Endodermal cell (in vitro differentiated cells): ENCODE measurements at regions not wholly inside any gene's neighbourhood (a gene's known extent, or its start where the extent isn't known, plus 50 kb on each side); places are given as distances from the start of the nearest gene placed in this dataset.
"Not testable (repeated sequence)": the region's sequence is repeated elsewhere in the genome, so short reads cannot be mapped to it uniquely, and the experiment has no call there.

Source experiments
- DNase-seq: peaks from one replicate; pipeline ENCODE4 v3.0.0-alpha.2; 2017
- H3K27ac ChIP-seq: 2 replicates; pipeline ENCODE4 v1.5.1; 2013; ENCODE audit warnings: mild to moderate bottlenecking, low read depth, low read length, moderate library complexity
- H3K27me3 ChIP-seq: 2 replicates; pipeline ENCODE4 v1.6.1; 2013; ENCODE audit warnings: mild to moderate bottlenecking, low read length, moderate library complexity; ENCODE audit not compliant: insufficient read depth, control insufficient read depth, poor library complexity, severe bottlenecking
- H3K36me3 ChIP-seq: 2 replicates; pipeline ENCODE4 v1.7.0; 2013; ENCODE audit warnings: mild to moderate bottlenecking, low read length, moderate library complexity; ENCODE audit not compliant: control insufficient read depth, insufficient read depth
- H3K4me1 ChIP-seq: one replicate; pipeline ENCODE4 v1.7.0; 2013; ENCODE audit warnings: low read length; ENCODE audit not compliant: control insufficient read depth, insufficient read depth
- H3K4me3 ChIP-seq: 2 replicates; pipeline ENCODE4 v1.5.1; 2013; ENCODE audit warnings: mild to moderate bottlenecking, low read length, moderate library complexity
- H3K9ac ChIP-seq: 2 replicates; pipeline ENCODE4 v1.6.1; 2013; ENCODE audit warnings: mild to moderate bottlenecking, low read length, moderate library complexity; ENCODE audit not compliant: poor library complexity, severe bottlenecking; ENCODE audit errors: extremely low read depth
- H3K9me3 ChIP-seq: 2 replicates; pipeline ENCODE4 v1.6.1; 2013; ENCODE audit warnings: mild to moderate bottlenecking, low read length, moderate library complexity; ENCODE audit not compliant: control insufficient read depth
- H3K27ac Mint-ChIP-seq: 2 replicates; pipeline ENCODE4 v1.8.0; 2020; ENCODE audit warnings: mixed read lengths
- H3K27me3 Mint-ChIP-seq: 2 replicates; pipeline ENCODE4 v1.8.0; 2021; ENCODE audit warnings: mild to moderate bottlenecking, mixed read lengths; ENCODE audit not compliant: insufficient read depth
- H3K36me3 Mint-ChIP-seq: 2 replicates; pipeline ENCODE4 v1.8.0; 2020; ENCODE audit warnings: low read depth, mixed read lengths
- H3K4me1 Mint-ChIP-seq: 2 replicates; pipeline ENCODE4 v1.8.0; 2020; ENCODE audit warnings: mixed read lengths
- H3K4me3 Mint-ChIP-seq: 2 replicates; pipeline ENCODE4 v1.8.0; 2020; ENCODE audit warnings: mild to moderate bottlenecking, moderate library complexity, mixed read lengths
- H3K9me3 Mint-ChIP-seq: 2 replicates; pipeline ENCODE4 v1.8.0; 2020; ENCODE audit warnings: mild to moderate bottlenecking, mixed read lengths
- WGBS, 2 experiments: methylation state at CpG; one replicate each; pipeline versions ENCODE4 v1.1.5 to v1.1.7; 2013; ENCODE audit warnings: missing lambda C conversion rate in 2 of 2, mixed read lengths in 1 of 2; ENCODE audit not compliant: insufficient coverage in 1 of 2, insufficient read length in 1 of 2; 5-methylcytosine and 5-hydroxymethylcytosine counted together
- TF ChIP-seq, protein P1 (sequence below): fragments of 200-600 bp; sonication (generic); conservative IDR thresholded peaks from 2 replicates; pipeline ENCODE4 v1.5.0; 2021; ENCODE audit warnings: antibody characterized with exemption, mild to moderate bottlenecking

DNA sequence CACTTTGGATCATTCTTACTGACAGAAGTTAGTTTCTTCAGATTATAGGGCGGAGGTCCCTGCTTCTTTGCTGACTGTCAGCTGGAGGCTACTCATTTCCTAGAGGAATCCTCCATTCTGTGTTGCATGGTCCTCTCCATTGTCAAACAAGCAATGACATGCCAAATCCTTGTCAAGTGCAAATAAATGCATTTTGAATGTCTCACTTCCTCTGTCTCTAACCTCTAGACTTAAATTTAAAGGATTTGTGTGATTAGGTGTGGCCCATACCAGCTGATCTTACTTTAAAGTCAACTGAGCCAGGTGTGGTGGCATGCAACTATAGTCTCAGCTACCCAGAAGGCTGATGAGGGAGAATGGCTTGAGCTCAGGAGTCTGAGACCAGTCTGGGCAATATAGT, 458.4 kb upstream of the CCDC179 start:
- no peak overlapping the region for H3K4me3 Mint-ChIP-seq
- DNase-seq, result no peak
- Histone ChIP-seq H3K4me1 (no peaks in the 10 kb centered on the region), H3K27me3 (no peaks in the 10 kb centered on the region), H3K4me3 (no peak overlapping the region), H3K9me3 (peaks cover 46% of the 10 kb centered on the region), H3K27ac (no peak overlapping the region), H3K9ac (no peak overlapping the region), H3K36me3 (no peaks in the 10 kb centered on the region)
- H3K9me3 Mint-ChIP-seq, result peaks cover 48% of the 10 kb centered on the region
- H3K27ac Mint-ChIP-seq, result no peak overlapping the region
- no peaks in the 10 kb centered on the region for H3K27me3 Mint-ChIP-seq
- H3K4me1 Mint-ChIP-seq, result no peaks in the 10 kb centered on the region
- WGBS, 2 experiments, result 89 to 98% methylated on average over 1 of the region's 1 CpG
- TF ChIP-seq, protein P1, sequence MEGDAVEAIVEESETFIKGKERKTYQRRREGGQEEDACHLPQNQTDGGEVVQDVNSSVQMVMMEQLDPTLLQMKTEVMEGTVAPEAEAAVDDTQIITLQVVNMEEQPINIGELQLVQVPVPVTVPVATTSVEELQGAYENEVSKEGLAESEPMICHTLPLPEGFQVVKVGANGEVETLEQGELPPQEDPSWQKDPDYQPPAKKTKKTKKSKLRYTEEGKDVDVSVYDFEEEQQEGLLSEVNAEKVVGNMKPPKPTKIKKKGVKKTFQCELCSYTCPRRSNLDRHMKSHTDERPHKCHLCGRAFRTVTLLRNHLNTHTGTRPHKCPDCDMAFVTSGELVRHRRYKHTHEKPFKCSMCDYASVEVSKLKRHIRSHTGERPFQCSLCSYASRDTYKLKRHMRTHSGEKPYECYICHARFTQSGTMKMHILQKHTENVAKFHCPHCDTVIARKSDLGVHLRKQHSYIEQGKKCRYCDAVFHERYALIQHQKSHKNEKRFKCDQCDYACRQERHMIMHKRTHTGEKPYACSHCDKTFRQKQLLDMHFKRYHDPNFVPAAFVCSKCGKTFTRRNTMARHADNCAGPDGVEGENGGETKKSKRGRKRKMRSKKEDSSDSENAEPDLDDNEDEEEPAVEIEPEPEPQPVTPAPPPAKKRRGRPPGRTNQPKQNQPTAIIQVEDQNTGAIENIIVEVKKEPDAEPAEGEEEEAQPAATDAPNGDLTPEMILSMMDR, result no peak
- H3K36me3 Mint-ChIP-seq, result peaks cover 4% of the 10 kb centered on the region

DNA sequence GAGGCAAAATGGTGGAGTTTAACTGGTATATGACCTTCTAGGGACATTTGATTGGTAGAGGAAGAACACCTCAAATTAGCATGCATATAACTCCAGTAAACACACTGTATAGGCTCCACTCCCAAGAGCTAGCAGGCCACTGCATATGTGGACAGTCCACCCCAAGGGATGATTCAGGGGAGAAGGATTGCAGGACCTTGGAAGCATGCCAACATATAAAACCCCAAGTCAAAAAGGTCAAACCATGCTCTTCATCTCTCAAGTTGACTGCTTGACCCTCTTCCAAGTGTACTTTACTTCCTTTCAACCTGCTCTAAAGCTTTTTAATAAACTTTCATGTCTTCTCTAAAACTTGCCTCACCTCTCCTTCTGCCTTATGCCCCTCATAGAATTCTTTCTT, 459.9 kb upstream of the CCDC179 start:
- H3K27me3 Mint-ChIP-seq, result no peaks in the 10 kb centered on the region
- H3K27ac ChIP-seq, result no peak overlapping the region
- no peaks in the 10 kb centered on the region for H3K36me3 ChIP-seq
- H3K4me1 ChIP-seq, result no peaks in the 10 kb centered on the region
- H3K27me3 ChIP-seq, result no peaks in the 10 kb centered on the region
- no peak overlapping the region for H3K9ac ChIP-seq
- peaks cover 46% of the 10 kb centered on the region for H3K9me3 ChIP-seq
- no peaks in the 10 kb centered on the region for H3K4me1 Mint-ChIP-seq
- H3K4me3 Mint-ChIP-seq, result no peak overlapping the region
- H3K36me3 Mint-ChIP-seq, result peaks cover 4% of the 10 kb centered on the region
- peaks cover 59% of the 10 kb centered on the region for H3K9me3 Mint-ChIP-seq
- no peak for DNase-seq
- TF ChIP-seq, protein P1, result no peak
- H3K27ac Mint-ChIP-seq, result no peak overlapping the region
- H3K4me3 ChIP-seq, result no peak overlapping the region

DNA sequence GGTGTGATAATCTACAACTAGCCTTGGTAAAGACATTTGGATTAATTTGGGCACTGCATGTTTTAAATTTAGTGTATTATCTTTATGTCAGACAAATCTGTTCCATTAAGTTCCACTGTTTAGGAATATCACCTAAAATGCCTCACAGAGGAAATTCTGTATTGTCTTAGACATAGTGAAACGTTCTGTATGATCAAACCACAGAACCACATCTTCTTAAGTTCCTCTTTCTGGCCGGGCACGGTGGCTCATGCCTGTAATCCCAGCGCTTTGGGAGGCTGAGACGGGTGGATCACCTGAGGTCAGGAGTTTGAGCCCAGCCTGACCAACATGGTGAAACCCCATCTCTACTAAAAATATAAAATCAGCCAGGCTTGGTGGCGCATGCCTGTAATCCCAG, 475.3 kb upstream of the CCDC179 start:
- H3K27me3 Mint-ChIP-seq, DNase-seq, H3K36me3 Mint-ChIP-seq, H3K9ac ChIP-seq, H3K4me3 Mint-ChIP-seq, H3K4me1 Mint-ChIP-seq, H3K27me3 ChIP-seq, H3K36me3 ChIP-seq, H3K27ac Mint-ChIP-seq, H3K4me1 ChIP-seq, H3K9me3 Mint-ChIP-seq, H3K27ac ChIP-seq, H3K9me3 ChIP-seq, H3K4me3 ChIP-seq: not testable (repeated sequence)
- 98% methylated on average over 4 to 6 of the region's 6 CpGs for WGBS, 2 experiments

DNA sequence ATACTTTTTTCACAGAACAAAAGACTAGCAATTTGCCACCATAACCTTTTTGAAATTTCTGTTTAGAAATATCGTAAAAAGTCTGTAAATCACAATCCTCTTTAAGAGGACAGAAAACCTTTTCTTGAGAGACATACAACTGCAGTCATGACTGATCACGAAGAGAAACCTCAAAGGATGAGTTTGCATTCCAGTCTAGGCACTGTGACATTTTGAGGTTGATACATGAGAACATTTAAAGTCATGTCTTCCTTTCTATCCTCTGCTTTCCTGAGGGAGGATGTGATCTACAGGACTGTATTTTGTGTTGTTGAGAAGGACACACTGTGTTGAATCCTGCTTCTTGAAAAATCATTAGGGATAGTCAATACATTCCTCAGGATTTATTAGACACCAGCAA, 476.7 kb upstream of the CCDC179 start:
- Histone ChIP-seq H3K36me3 (no peaks in the 10 kb centered on the region), H3K4me3 (no peak overlapping the region), H3K27ac (no peak overlapping the region), H3K9ac (no peak overlapping the region), H3K27me3 (no peaks in the 10 kb centered on the region), H3K4me1 (no peaks in the 10 kb centered on the region), H3K9me3 (no peaks in the 10 kb centered on the region)
- TF ChIP-seq, protein P1, result no peak
- WGBS, 2 experiments, result 95% methylated on average over 2 of the region's 2 CpGs
- no peaks in the 10 kb centered on the region for H3K9me3 Mint-ChIP-seq
- DNase-seq, result no peak
- H3K27me3 Mint-ChIP-seq, result no peaks in the 10 kb centered on the region
- H3K4me1 Mint-ChIP-seq, result no peaks in the 10 kb centered on the region
- H3K36me3 Mint-ChIP-seq, result no peaks in the 10 kb centered on the region
- H3K4me3 Mint-ChIP-seq, result no peak overlapping the region
- no peak overlapping the region for H3K27ac Mint-ChIP-seq
